K562 (cell line): ENCODE measurements at regions not wholly inside any gene's neighbourhood (a gene's known extent, or its start where the extent isn't known, plus 50 kb on each side); places are given as distances from the start of the nearest gene placed in this dataset.

Source experiments
- ATAC-seq: fragments of 200-7000 bp; cut with Tn5 transposase; 3 replicates; pipeline ENCODE4 v1.9.1; 2020; ENCODE audit warnings: moderate library complexity
- BruUV-seq: library from RNA; stranded (reverse); fragments of 400-500 nt; replicated peaks from 2 replicates; lab custom pipeline; 2021; lab: Mats Ljungman, UMichigan
- CTCF ChIA-PET: fragments of 300-600 bp; formaldehyde crosslinking; extraction: SDS; loops from one replicate; lab custom pipeline; 2021; ENCODE audit warnings: low intra/inter-chr PET ratio; lab: Yijun Ruan, JAX
- POLR2A ChIA-PET: fragments of 300-600, 350-650 bp; sonication (Branson Sonifier 250); formaldehyde crosslinking; extraction: SDS; loops from one replicate; lab custom pipeline; 2021; ENCODE audit warnings: antibody characterized with exemption, inconsistent platforms; lab: Yijun Ruan, JAX
- DNase-seq, 4 experiments: peaks; one replicate each; pipeline versions ENCODE4 v3.0.0 to v3.0.0-alpha.2; 2011 to 2018; ENCODE audit warnings: low spot score in 3 of 4, mixed read lengths in 3 of 4; ENCODE audit errors: extremely low read depth in 1 of 4
- FAIRE-seq: peaks from 2 replicates; lab custom pipeline; 2011; peaks lifted over from hg19 to GRCh38; lab: Jason Lieb, UNC
- H2AFZ ChIP-seq: 2 replicates; pipeline ENCODE4 v1.6.0; 2011; ENCODE audit warnings: low read depth, low read length, control low read depth, inconsistent platforms
- H3K27ac ChIP-seq: fragments of 200-600 bp; 3 replicates; pipeline ENCODE4 v1.8.0; 2011; ENCODE audit warnings: low read depth, mild to moderate bottlenecking, control low read depth, inconsistent platforms, low read length, moderate library complexity, mixed read lengths; ENCODE audit errors: extremely low read depth
- H3K27me3 ChIP-seq, 2 experiments: fragments of 300-600 bp in 1 of 2; 2 replicates in 1 of 2; 3 replicates in 1 of 2; pipeline versions ENCODE4 v1.6.0 to v1.8.0; 2011; ENCODE audit warnings: inconsistent platforms in 2 of 2, low read length in 2 of 2, mild to moderate bottlenecking in 1 of 2, mixed read lengths in 1 of 2, moderate library complexity in 1 of 2; ENCODE audit not compliant: control insufficient read depth in 2 of 2, insufficient read depth in 2 of 2
- H3K36me3 ChIP-seq: fragments of 300-600 bp; 3 replicates; pipeline ENCODE4 v1.8.0; 2011; ENCODE audit warnings: mild to moderate bottlenecking, low read length, inconsistent platforms; ENCODE audit not compliant: control insufficient read depth, insufficient read depth
- H3K4me1 ChIP-seq, 2 experiments: fragments of 200-600 bp in 1 of 2; replicated peaks in 1 of 2; 2 replicates in 1 of 2; 3 replicates in 1 of 2; pipeline versions ENCODE4 v1.5.1 to v1.8.0; 2011; ENCODE audit warnings: inconsistent platforms in 2 of 2, low read length in 2 of 2, mild to moderate bottlenecking in 1 of 2, mixed read lengths in 1 of 2, moderate library complexity in 1 of 2; ENCODE audit not compliant: control insufficient read depth in 2 of 2, insufficient read depth in 2 of 2
- H3K4me2 ChIP-seq: 2 replicates; pipeline ENCODE4 v1.6.1; 2011; ENCODE audit warnings: low read length, control low read depth, inconsistent platforms, mixed read lengths; ENCODE audit not compliant: insufficient read depth
- H3K4me3 ChIP-seq: fragments of 200-600 bp; sonication (generic), shearing (Covaris generic); 2 replicates; pipeline ENCODE4 v1.5.1; 2016; ENCODE audit warnings: control low read depth, inconsistent platforms
- H3K79me2 ChIP-seq: fragments of 200-600 bp; 3 replicates; pipeline ENCODE4 v1.8.0; 2011; ENCODE audit warnings: low read length, inconsistent platforms; ENCODE audit not compliant: control insufficient read depth, insufficient read depth
- H3K9ac ChIP-seq, 2 experiments: 2 replicates each; pipeline versions ENCODE4 v1.6.0 to v1.6.1; 2011; ENCODE audit warnings: low read depth in 2 of 2, low read length in 2 of 2, control low read depth in 1 of 2, inconsistent platforms in 1 of 2, mild to moderate bottlenecking in 1 of 2, mixed read lengths in 1 of 2; ENCODE audit not compliant: insufficient read depth in 1 of 2
- H3K9me1 ChIP-seq: one replicate; pipeline ENCODE4 v1.6.0; 2011; ENCODE audit warnings: inconsistent platforms, mild to moderate bottlenecking, low read length, moderate library complexity; ENCODE audit not compliant: control insufficient read depth, insufficient read depth
- H3K9me3 ChIP-seq: replicated peaks from 2 replicates; pipeline ENCODE4 v1.5.1; 2011; ENCODE audit warnings: low read depth, low read length, inconsistent platforms; ENCODE audit not compliant: control insufficient read depth, insufficient read depth
- H4K20me1 ChIP-seq: replicated peaks from 2 replicates; pipeline ENCODE4 v1.6.1; 2011; ENCODE audit warnings: low read length, inconsistent platforms, mixed read lengths; ENCODE audit not compliant: control insufficient read depth, insufficient read depth
- BDP1 ChIP-seq: IDR thresholded peaks from 3 replicates; pipeline ENCODE4 v1.6.1; 2011; ENCODE audit not compliant: insufficient read length, insufficient read depth
- BRD4 ChIP-seq: fragments of 200-600 bp; sonication (generic); IDR thresholded peaks from 2 replicates; pipeline ENCODE4 v1.6.1; 2017; ENCODE audit warnings: inconsistent platforms
- CEBPG ChIP-seq, 3 experiments: fragments of 200-800 bp in 1 of 3; sonication (Bioruptor generic) in 1 of 3; sonication (generic) in 1 of 3; formaldehyde crosslinking in 1 of 3; IDR thresholded peaks in 2 of 3; conservative IDR thresholded peaks in 1 of 3; 2 replicates each; pipeline versions ENCODE4 v1.6.1 to v1.8.0; 2016 to 2022; ENCODE audit warnings: missing compliant biosample characterization in 2 of 3, missing genetic modification characterization in 2 of 3, mild to moderate bottlenecking in 1 of 3, missing genetic modification reagents in 1 of 3
- CHCHD3 ChIP-seq: fragments of 250-450 bp; sonication (Bioruptor Pico); IDR thresholded peaks from 2 replicates; pipeline ENCODE4 v2.1.2; 2022; ENCODE audit warnings: mild to moderate bottlenecking
- FOXK2 ChIP-seq, 2 experiments: fragments of 450-650 bp; IDR thresholded peaks in 1 of 2; conservative IDR thresholded peaks in 1 of 2; 2 replicates each; pipeline ENCODE4 v1.6.1; 2016; ENCODE audit warnings: low read depth in 2 of 2, mild to moderate bottlenecking in 1 of 2
- JUN ChIP-seq, 2 experiments: sonication (generic) in 1 of 2; formaldehyde crosslinking in 1 of 2; IDR thresholded peaks; 2 replicates each; pipeline versions ENCODE4 v1.6.1 to v1.8.0; 2012 to 2022; ENCODE audit warnings: borderline replicate concordance in 2 of 2, mild to moderate bottlenecking in 2 of 2, improper control_type of control experiment in 1 of 2, low read depth in 1 of 2, low read length in 1 of 2, missing genetic modification reagents in 1 of 2
- NFE2L1 ChIP-seq: fragments of 450-650 bp; IDR thresholded peaks from 2 replicates; pipeline ENCODE4 v1.6.1; 2016; ENCODE audit warnings: missing genetic modification characterization, low read depth, mild to moderate bottlenecking, missing compliant biosample characterization, moderate library complexity, borderline replicate concordance
- PHB2 ChIP-seq: fragments of 450-650 bp; IDR thresholded peaks from 2 replicates; pipeline ENCODE4 v1.6.1; 2017; ENCODE audit warnings: low read depth
- POLR2G ChIP-seq: fragments of 200-400 bp; formaldehyde crosslinking; IDR thresholded peaks from 2 replicates; pipeline ENCODE4 v1.6.1; 2017; ENCODE audit warnings: low read depth, mild to moderate bottlenecking, antibody characterized with exemption, low read length, moderate library complexity
- PPARD ChIP-seq: fragments of 250-450 bp; sonication (Bioruptor Pico); IDR thresholded peaks from 2 replicates; pipeline ENCODE4 v1.8.0; 2022; ENCODE audit warnings: inconsistent platforms, mild to moderate bottlenecking, moderate library complexity
- TAF1 ChIP-seq: IDR thresholded peaks from 2 replicates; pipeline ENCODE4 v1.6.1; 2011; ENCODE audit warnings: mild to moderate bottlenecking, low read length, moderate library complexity; ENCODE audit not compliant: insufficient read depth, control insufficient read depth, severe bottlenecking; ENCODE audit errors: extremely low read depth
- TAF9B ChIP-seq: fragments of 450-650 bp; IDR thresholded peaks from 2 replicates; pipeline ENCODE4 v1.6.1; 2018; ENCODE audit warnings: mild to moderate bottlenecking; ENCODE audit not compliant: partially characterized antibody
- TCFL5 ChIP-seq: fragments of 250-450 bp; sonication (Bioruptor Pico); conservative IDR thresholded peaks from 2 replicates; pipeline ENCODE4 v1.6.1; 2021; ENCODE audit warnings: mild to moderate bottlenecking, moderate library complexity, matching md5 sums
- ZNF41 ChIP-seq: fragments of 250-450 bp; sonication (Bioruptor Pico); conservative IDR thresholded peaks from 2 replicates; pipeline ENCODE4 v1.4.0; 2020; ENCODE audit warnings: mild to moderate bottlenecking
- WGBS: fragments of 100-300 bp; shearing (Covaris generic); methylation state at CpG from one replicate; pipeline ENCODE4 v1.1.6; 2016; ENCODE audit warnings: low coverage, mixed read lengths; ENCODE audit not compliant: insufficient coverage; ENCODE audit errors: missing lambda C conversion rate; 5-methylcytosine and 5-hydroxymethylcytosine counted together
- in situ Hi-C: fragments of 300-500 bp; cut with MboI; formaldehyde crosslinking; loops from 4 replicates; pipeline ENCODE4 v1.15.0; 2018; ENCODE audit warnings: inconsistent platforms, mixed read lengths
- intact Hi-C: fragments of 100-400 bp; cut with micrococcal nuclease; formaldehyde crosslinking; loops from 2 replicates; pipeline ENCODE4 v1.14.2; 2022
- TF ChIP-seq, protein P1 (sequence below): fragments of 450-650 bp; conservative IDR thresholded peaks from 2 replicates; pipeline ENCODE4 v1.6.1; 2016; ENCODE audit warnings: missing genetic modification characterization, low read depth, mild to moderate bottlenecking, control low read depth, missing compliant biosample characterization

GRCh38 chr10:105647354-105647753 lies 1006.3 kb downstream of the SORCS3 start:
- Histone ChIP-seq H3K9me3 (no peaks in the 10 kb centered on the region), H3K27ac (no peak overlapping the region), H3K4me3 (no peak overlapping the region), H3K4me1 (no peaks in the 10 kb centered on the region), H3K9me1 (no peaks in the 10 kb centered on the region), H3K27me3 (no peaks in the 10 kb centered on the region), H4K20me1 (no peaks in the 10 kb centered on the region), H3K36me3 (no peaks in the 10 kb centered on the region), H3K79me2 (no peaks in the 10 kb centered on the region), H2AFZ (no peak overlapping the region)
- ChIA-PET CTCF (no interaction called here), POLR2A (no interaction called here)
- 0% methylated on average over 1 of the region's 1 CpG for WGBS
- BruUV-seq = no TSS peak
- DNase-seq = no peak
- in situ Hi-C loops = no loop called here
- no peak for TF ChIP-seq TCFL5 (CRISPR knock-in tag)
- TF ChIP-seq TAF9B = no peak
- TF ChIP-seq PHB2 = no peak
- TF ChIP-seq, protein P1, sequence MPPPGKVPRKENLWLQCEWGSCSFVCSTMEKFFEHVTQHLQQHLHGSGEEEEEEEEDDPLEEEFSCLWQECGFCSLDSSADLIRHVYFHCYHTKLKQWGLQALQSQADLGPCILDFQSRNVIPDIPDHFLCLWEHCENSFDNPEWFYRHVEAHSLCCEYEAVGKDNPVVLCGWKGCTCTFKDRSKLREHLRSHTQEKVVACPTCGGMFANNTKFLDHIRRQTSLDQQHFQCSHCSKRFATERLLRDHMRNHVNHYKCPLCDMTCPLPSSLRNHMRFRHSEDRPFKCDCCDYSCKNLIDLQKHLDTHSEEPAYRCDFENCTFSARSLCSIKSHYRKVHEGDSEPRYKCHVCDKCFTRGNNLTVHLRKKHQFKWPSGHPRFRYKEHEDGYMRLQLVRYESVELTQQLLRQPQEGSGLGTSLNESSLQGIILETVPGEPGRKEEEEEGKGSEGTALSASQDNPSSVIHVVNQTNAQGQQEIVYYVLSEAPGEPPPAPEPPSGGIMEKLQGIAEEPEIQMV (tag) = no peak
- TF ChIP-seq BRD4 = no peak
- TF ChIP-seq JUN (IDR thresholded peaks at IDR 0.05; ENCODE audit: borderline replicate concordance, low read depth, low read length) = no peak
- TF ChIP-seq JUN (CRISPR knock-in tag; IDR thresholded peaks at IDR 0.05; ENCODE audit: borderline replicate concordance) = no peak
- TF ChIP-seq PPARD (CRISPR knock-in tag) = no peak
- no peak for TF ChIP-seq POLR2G
- TF ChIP-seq ZNF41 (CRISPR knock-in tag) = no peak
- TF ChIP-seq TAF1 = no peak
- TF ChIP-seq CHCHD3 (CRISPR knock-in tag) = no peak
- TF ChIP-seq NFE2L1 = no peak
- no peak for TF ChIP-seq BDP1
- TF ChIP-seq FOXK2 (conservative IDR thresholded peaks at IDR 0.05 in 1 of 2, IDR thresholded peaks at IDR 0.05 in 1 of 2; ENCODE audit: low read depth in 2 of 2) = no peak
- TF ChIP-seq CEBPG (CRISPR knock-in tag; IDR thresholded peaks at IDR 0.05) = no peak
- TF ChIP-seq CEBPG (tag; conservative IDR thresholded peaks at IDR 0.05 in 1 of 2, IDR thresholded peaks at IDR 0.05 in 1 of 2) = no peak
- TF ChIP-seq, all 486 proteins: peak for 0
- intact Hi-C loops = no loop called here
- no peak for ATAC-seq
- H3K4me2 ChIP-seq = no peak overlapping the region
- no peak overlapping the region for H3K9ac ChIP-seq
- FAIRE-seq = no peak
